ENCODE measurements at regions not wholly inside any gene's neighbourhood (a gene's known extent, or its start where the extent isn't known, plus 50 kb on each side); places are given as distances from the start of the nearest gene placed in this dataset.

DNA sequence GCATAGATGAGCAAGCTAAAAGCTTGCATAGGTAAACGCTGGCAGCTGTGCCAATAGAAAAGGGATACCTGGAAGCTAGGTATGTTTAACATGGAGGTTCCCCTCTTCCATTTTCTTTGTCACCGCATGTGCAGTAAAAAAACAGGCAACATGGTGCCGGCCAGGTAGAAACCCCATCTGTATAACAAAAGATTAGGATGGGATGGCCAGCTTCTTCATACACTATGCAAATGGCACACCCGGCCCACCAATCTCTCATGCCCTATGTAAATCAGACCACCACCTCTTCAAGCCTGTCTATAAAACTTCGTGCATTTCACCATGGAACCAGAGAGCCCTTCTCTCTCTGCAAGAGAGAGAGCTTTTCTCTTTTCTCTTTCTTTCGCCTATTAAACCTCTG, 224.3 kb upstream of the P2RY1 start:
- TF ChIP-seq GATA2 (IDR thresholded peaks at IDR 0.05; ENCODE audit: low read depth, low read length) (no peak), GATA3 (IDR thresholded peaks at IDR 0.05; ENCODE audit: low read depth, low read length) (no peak)

Measured in SH-SY5Y (cell line).